ENCODE measurements at regions not wholly inside any gene's neighbourhood (a gene's known extent, or its start where the extent isn't known, plus 50 kb on each side); places are given as distances from the start of the nearest gene placed in this dataset.

DNA sequence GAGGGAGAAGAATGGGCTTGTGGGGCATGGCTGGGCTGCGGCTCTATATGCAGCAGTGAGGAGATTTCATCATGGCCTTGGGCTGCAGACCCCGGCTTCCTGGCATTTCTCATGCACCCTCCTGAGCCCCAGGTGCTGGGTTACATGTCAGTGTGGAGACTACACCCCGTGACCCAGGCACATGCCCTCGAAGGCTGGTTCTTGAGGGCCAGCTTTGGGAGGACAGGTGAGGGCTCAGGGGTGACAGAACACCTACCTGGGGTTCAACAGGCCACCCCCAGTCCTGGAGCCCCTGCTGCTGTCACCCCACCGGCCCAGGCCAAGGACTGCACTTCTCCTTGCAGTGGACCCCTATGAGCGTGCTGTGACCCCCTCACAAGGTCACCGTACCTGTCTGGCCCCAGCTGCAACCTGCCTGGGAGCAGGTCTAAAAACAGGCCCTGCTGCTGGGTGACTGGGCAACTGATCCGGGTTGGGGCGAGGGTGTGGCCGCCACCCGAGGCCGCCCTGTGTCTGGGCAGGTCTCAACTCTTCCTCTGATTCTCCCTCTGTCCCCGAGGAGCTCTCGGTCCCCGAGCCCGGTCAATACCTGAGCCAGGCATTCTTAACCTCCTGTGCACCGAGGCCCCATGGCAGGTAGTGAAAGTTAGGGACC, 94.8 kb upstream of the OTOS start:
- TF ChIP-seq, protein P1, sequence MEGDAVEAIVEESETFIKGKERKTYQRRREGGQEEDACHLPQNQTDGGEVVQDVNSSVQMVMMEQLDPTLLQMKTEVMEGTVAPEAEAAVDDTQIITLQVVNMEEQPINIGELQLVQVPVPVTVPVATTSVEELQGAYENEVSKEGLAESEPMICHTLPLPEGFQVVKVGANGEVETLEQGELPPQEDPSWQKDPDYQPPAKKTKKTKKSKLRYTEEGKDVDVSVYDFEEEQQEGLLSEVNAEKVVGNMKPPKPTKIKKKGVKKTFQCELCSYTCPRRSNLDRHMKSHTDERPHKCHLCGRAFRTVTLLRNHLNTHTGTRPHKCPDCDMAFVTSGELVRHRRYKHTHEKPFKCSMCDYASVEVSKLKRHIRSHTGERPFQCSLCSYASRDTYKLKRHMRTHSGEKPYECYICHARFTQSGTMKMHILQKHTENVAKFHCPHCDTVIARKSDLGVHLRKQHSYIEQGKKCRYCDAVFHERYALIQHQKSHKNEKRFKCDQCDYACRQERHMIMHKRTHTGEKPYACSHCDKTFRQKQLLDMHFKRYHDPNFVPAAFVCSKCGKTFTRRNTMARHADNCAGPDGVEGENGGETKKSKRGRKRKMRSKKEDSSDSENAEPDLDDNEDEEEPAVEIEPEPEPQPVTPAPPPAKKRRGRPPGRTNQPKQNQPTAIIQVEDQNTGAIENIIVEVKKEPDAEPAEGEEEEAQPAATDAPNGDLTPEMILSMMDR (IDR thresholded peaks at IDR 0.05): no peak
- TF ChIP-seq NRF1 (IDR thresholded peaks at IDR 0.05; ENCODE audit: low read depth, low read length) (no peak), EP300 (IDR thresholded peaks at IDR 0.05; ENCODE audit: borderline replicate concordance in 1 of 2, low read depth in 1 of 2, low read length in 1 of 2) (no peak), CHD2 (IDR thresholded peaks at IDR 0.05; ENCODE audit: low read length, partially characterized antibody) (no peak), FOXM1 (IDR thresholded peaks at IDR 0.05; ENCODE audit: low read depth) (no peak), TAF1 (IDR thresholded peaks at IDR 0.05; ENCODE audit: borderline replicate concordance, low read depth, low read length) (no peak), JUND (IDR thresholded peaks at IDR 0.05) (no peak)
- TF ChIP-seq, protein P2, sequence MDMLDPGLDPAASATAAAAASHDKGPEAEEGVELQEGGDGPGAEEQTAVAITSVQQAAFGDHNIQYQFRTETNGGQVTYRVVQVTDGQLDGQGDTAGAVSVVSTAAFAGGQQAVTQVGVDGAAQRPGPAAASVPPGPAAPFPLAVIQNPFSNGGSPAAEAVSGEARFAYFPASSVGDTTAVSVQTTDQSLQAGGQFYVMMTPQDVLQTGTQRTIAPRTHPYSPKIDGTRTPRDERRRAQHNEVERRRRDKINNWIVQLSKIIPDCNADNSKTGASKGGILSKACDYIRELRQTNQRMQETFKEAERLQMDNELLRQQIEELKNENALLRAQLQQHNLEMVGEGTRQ (IDR thresholded peaks at IDR 0.05; ENCODE audit: borderline replicate concordance, low read depth, low read length): no peak
- TF ChIP-seq, protein P3, sequence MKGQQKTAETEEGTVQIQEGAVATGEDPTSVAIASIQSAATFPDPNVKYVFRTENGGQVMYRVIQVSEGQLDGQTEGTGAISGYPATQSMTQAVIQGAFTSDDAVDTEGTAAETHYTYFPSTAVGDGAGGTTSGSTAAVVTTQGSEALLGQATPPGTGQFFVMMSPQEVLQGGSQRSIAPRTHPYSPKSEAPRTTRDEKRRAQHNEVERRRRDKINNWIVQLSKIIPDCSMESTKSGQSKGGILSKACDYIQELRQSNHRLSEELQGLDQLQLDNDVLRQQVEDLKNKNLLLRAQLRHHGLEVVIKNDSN (IDR thresholded peaks at IDR 0.05; ENCODE audit: borderline replicate concordance, low read depth): no peak
- TF ChIP-seq, protein P4, sequence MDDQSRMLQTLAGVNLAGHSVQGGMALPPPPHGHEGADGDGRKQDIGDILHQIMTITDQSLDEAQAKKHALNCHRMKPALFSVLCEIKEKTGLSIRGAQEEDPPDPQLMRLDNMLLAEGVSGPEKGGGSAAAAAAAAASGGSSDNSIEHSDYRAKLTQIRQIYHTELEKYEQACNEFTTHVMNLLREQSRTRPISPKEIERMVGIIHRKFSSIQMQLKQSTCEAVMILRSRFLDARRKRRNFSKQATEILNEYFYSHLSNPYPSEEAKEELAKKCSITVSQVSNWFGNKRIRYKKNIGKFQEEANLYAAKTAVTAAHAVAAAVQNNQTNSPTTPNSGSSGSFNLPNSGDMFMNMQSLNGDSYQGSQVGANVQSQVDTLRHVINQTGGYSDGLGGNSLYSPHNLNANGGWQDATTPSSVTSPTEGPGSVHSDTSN (IDR thresholded peaks at IDR 0.05): no peak

All from SK-N-SH (cell line).